ENCODE measurements at regions not wholly inside any gene's neighbourhood (a gene's known extent, or its start where the extent isn't known, plus 50 kb on each side); places are given as distances from the start of the nearest gene placed in this dataset.

DNA sequence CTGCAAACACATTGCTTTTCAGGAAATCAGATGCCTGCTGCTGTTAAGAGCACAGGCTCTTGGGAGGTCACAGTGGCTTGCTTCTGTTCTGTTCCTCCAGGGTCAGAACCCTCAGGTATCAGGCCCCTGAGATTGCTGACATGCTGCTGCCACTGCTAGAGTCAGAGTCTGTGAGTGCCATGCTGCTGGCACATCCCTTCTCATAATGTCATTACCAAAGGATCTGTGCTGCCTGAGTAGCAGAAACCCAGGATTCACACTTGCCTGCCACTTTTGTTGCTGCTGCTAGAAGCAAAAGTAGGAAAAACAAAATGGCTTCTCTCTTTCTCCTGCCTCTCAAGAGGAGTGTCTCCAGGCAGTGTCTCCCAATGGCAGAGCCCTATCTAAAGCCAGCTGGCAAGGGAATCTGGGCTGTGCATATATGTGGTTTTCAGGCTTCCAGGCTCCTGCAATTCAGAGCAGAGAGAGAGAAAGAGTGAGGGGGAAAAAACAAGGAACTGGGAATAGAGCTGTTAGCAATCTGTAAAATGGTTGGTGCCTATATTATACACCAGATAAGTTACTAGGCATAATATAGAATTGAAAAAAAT lies 180.3 kb downstream of the MYCN start:
- H3K27ac ChIP-seq (replicated peaks): no peak overlapping the region
- intact Hi-C loops (cut with micrococcal nuclease): no loop called here

GRCh38 chr2:16119741-16120140 lies 179.4 kb downstream of the MYCN start:
- Histone ChIP-seq H3K27me3 (ENCODE audit: low read depth) (peaks cover 15% of the 10 kb centered on the region), H3K36me3 (no peaks in the 10 kb centered on the region), H3K9me3 (replicated peaks) (peaks cover 4% of the 10 kb centered on the region), H3K4me3 (no peak overlapping the region), H3K4me1 (no peaks in the 10 kb centered on the region), H3K27ac (replicated peaks) (no peak overlapping the region)
- no peak for TF ChIP-seq CTCF (IDR thresholded peaks at IDR 0.05; ENCODE audit: borderline replicate concordance)
- intact Hi-C loops (cut with micrococcal nuclease): no loop called here
- DNase-seq: no peak

More for the DNA sequence above, 180.3 kb downstream of the MYCN start:
- H3K36me3 ChIP-seq: no peaks in the 10 kb centered on the region
- no peak for TF ChIP-seq CTCF (IDR thresholded peaks at IDR 0.05; ENCODE audit: borderline replicate concordance)
- no peaks in the 10 kb centered on the region for H3K4me1 ChIP-seq
- no peak overlapping the region for H3K4me3 ChIP-seq
- peaks cover 4% of the 10 kb centered on the region for H3K9me3 ChIP-seq (replicated peaks)
- DNase-seq: no peak
- H3K27me3 ChIP-seq (ENCODE audit: low read depth): peaks cover 25% of the 10 kb centered on the region

DNA sequence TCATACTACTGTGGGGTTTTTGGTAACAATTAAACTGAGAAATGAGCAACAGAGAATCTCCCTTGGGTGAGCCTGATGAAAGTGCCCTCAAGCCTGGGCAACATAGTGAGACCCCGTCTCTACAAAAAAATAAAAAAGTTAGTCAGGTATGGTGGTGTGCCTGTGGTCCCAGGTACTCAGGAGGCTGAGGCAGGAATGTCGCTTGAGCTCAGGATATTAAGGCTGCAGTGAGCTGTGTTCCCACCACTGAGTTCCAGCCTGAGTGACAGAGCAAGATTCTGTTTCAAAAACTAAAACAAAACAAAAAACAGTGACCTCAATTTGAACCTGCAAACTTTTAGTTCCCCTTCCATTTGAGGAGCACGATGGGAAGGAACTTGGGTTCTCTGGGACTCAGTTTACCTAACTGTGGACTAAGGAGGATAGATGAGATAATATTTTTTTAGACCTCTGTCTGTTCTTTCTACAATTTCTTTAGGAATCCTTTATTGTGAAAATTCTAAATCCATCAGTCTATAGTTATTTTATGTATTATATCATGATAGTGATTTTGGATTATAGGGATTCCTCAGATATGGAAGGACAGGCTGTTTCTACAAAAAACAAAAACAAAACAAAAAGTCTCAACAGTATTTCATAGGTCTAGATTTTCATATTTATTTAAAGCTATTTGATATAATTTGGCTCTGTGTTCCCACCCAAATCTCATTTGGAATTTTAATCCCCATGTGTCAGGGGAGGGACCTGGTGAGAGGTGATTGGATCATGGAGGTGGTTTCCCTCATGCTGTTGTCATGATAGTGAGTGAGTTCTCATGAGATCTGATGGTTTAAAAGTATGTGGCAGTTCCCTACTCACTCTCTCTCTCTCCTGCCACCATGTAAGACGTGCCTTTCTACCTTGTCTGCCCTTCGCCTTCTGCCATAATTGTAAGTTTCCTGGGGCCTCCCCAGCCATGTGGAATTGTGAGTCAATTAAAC lies 178.6 kb downstream of the MYCN start:
- Histone ChIP-seq H3K4me3 (no peak overlapping the region), H3K27ac (replicated peaks) (no peak overlapping the region), H3K9me3 (replicated peaks) (peaks cover 4% of the 10 kb centered on the region), H3K4me1 (no peaks in the 10 kb centered on the region), H3K27me3 (ENCODE audit: low read depth) (peaks cover 12% of the 10 kb centered on the region), H3K36me3 (no peaks in the 10 kb centered on the region)
- TF ChIP-seq CTCF (IDR thresholded peaks at IDR 0.05; ENCODE audit: borderline replicate concordance): no peak
- no peak for DNase-seq
- intact Hi-C loops (cut with micrococcal nuclease): no loop called here

GRCh38 chr2:16117791-16118610 lies 177.7 kb downstream of the MYCN start:
- no peaks in the 10 kb centered on the region for H3K4me1 ChIP-seq
- no peak for DNase-seq
- TF ChIP-seq CTCF (IDR thresholded peaks at IDR 0.05; ENCODE audit: borderline replicate concordance): no peak
- H3K27ac ChIP-seq (replicated peaks): no peak overlapping the region
- H3K9me3 ChIP-seq (replicated peaks): peaks cover 4% of the 10 kb centered on the region
- intact Hi-C loops (cut with micrococcal nuclease): no loop called here
- H3K27me3 ChIP-seq (ENCODE audit: low read depth): peaks cover 6% of the 10 kb centered on the region
- H3K36me3 ChIP-seq: no peaks in the 10 kb centered on the region
- no peak overlapping the region for H3K4me3 ChIP-seq

DNA sequence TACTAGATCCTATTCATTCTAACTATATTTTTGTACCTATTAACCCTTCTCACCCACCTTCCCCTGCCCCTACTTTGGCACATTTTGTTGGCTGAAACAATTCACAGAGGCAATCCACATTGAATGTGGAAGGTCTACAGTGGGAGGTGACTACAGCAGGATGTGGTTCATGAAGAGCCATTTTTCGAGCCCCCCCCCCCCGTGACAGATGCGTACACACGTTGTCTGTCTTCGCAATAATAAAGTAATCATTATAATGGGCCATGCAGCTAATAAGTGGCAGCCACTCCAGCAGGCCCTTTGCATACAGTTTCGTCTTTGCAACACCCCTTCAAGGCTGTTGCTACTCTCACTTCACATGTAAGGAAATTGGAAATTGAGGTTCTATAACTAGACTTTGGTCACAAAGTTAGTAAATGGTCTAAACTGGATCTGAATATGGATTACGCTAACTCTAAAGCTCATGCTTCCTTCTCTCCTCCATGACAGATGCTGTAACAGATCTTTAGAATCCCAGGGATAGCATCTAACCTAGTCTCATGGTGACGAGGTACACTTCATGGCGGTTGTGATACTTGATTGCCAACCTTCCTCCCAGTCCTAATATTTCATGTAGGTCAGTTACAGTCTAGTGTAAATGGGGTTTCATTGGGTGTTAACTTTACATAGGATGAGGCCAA lies 176.8 kb downstream of the MYCN start:
- Histone ChIP-seq H3K27me3 (ENCODE audit: low read depth) (peaks cover 6% of the 10 kb centered on the region), H3K9me3 (replicated peaks) (peaks cover 4% of the 10 kb centered on the region), H3K36me3 (no peaks in the 10 kb centered on the region), H3K4me3 (no peak overlapping the region), H3K27ac (replicated peaks) (no peak overlapping the region), H3K4me1 (no peaks in the 10 kb centered on the region)
- intact Hi-C loops (cut with micrococcal nuclease): no loop called here
- TF ChIP-seq CTCF (IDR thresholded peaks at IDR 0.05; ENCODE audit: borderline replicate concordance): no peak
- no peak for DNase-seq

All from left ventricle myocardium inferior (tissue), 1 donor.